Liver (tissue), 8 donors: ENCODE measurements at regions not wholly inside any gene's neighbourhood (a gene's known extent, or its start where the extent isn't known, plus 50 kb on each side); places are given as distances from the start of the nearest gene placed in this dataset.

Source experiments
- DNase-seq: peaks from one replicate; pipeline ENCODE4 v3.0.0-alpha.2; 2017; ENCODE audit warnings: low spot score
- H3K27ac ChIP-seq, 2 donors: one replicate each; pipeline ENCODE4 v1.7.0; 2013; ENCODE audit warnings: inconsistent platforms in 2 of 2, low read length in 2 of 2, control low read depth in 1 of 2, low read depth in 1 of 2, mild to moderate bottlenecking in 1 of 2
- H3K27me3 ChIP-seq, 4 donors: one replicate each; pipeline versions ENCODE4 v1.6.1 to v1.7.0; 2013; ENCODE audit warnings: low read length in 3 of 4, inconsistent platforms in 1 of 4, mild to moderate bottlenecking in 1 of 4, moderate library complexity in 1 of 4; ENCODE audit not compliant: control insufficient read depth in 4 of 4, insufficient read depth in 4 of 4
- H3K36me3 ChIP-seq, 4 donors: one replicate each; pipeline versions ENCODE4 v1.6.1 to v1.7.0; 2013; ENCODE audit warnings: low read length in 3 of 4, mild to moderate bottlenecking in 3 of 4, low read depth in 1 of 4, moderate library complexity in 1 of 4; ENCODE audit not compliant: control insufficient read depth in 4 of 4, insufficient read depth in 3 of 4
- H3K4me1 ChIP-seq, 4 donors: one replicate each; pipeline versions ENCODE4 v1.6.1 to v1.7.0; 2013; ENCODE audit warnings: low read length in 3 of 4, mild to moderate bottlenecking in 3 of 4, moderate library complexity in 1 of 4; ENCODE audit not compliant: control insufficient read depth in 4 of 4, insufficient read depth in 4 of 4
- H3K4me3 ChIP-seq, 3 donors: one replicate each; pipeline versions ENCODE4 v1.6.1 to v1.7.0; 2013; ENCODE audit warnings: low read length in 3 of 3, control low read depth in 1 of 3, low read depth in 1 of 3, mild to moderate bottlenecking in 1 of 3
- H3K9ac ChIP-seq, 2 donors: one replicate each; pipeline ENCODE4 v1.7.0; 2013; ENCODE audit warnings: low read length in 2 of 2, mild to moderate bottlenecking in 2 of 2, moderate library complexity in 2 of 2, control low read depth in 1 of 2, low read depth in 1 of 2
- H3K9me3 ChIP-seq, 4 donors: one replicate each; pipeline versions ENCODE4 v1.6.1 to v1.7.0; 2013; ENCODE audit warnings: low read length in 3 of 4; ENCODE audit not compliant: control insufficient read depth in 4 of 4
- ATF3 ChIP-seq: IDR thresholded peaks from 2 replicates; pipeline ENCODE4 v1.6.1; 2016; ENCODE audit warnings: antibody characterized with exemption
- CTCF ChIP-seq: fragments of 150-350 bp; IDR thresholded peaks from 2 replicates; pipeline ENCODE4 v1.5.1; 2017; ENCODE audit warnings: improper control_type of control experiment, low read depth, low read length; ENCODE audit not compliant: missing input control
- EGR1 ChIP-seq, 2 donors: IDR thresholded peaks; 2 replicates each; pipeline ENCODE4 v1.6.1; 2016 to 2018; ENCODE audit warnings: antibody characterized with exemption in 2 of 2, low read depth in 2 of 2
- FOXA1 ChIP-seq: IDR thresholded peaks from 2 replicates; pipeline ENCODE4 v1.6.1; 2016; ENCODE audit warnings: antibody characterized with exemption
- FOXA2 ChIP-seq: IDR thresholded peaks from 2 replicates; pipeline ENCODE4 v1.6.1; 2016; ENCODE audit warnings: antibody characterized with exemption
- GABPA ChIP-seq, 2 donors: IDR thresholded peaks in 1 of 2; conservative IDR thresholded peaks in 1 of 2; 2 replicates each; pipeline ENCODE4 v1.6.1; 2016; ENCODE audit warnings: antibody characterized with exemption in 2 of 2, mild to moderate bottlenecking in 1 of 2, moderate library complexity in 1 of 2
- HNF4A ChIP-seq, 2 donors: conservative IDR thresholded peaks; 2 replicates each; pipeline ENCODE4 v1.6.1; 2016; ENCODE audit warnings: antibody characterized with exemption in 2 of 2, mild to moderate bottlenecking in 2 of 2
- HNF4G ChIP-seq: IDR thresholded peaks from 2 replicates; pipeline ENCODE4 v1.6.1; 2016; ENCODE audit warnings: antibody characterized with exemption
- RAD21 ChIP-seq, 2 donors: IDR thresholded peaks; 2 replicates each; pipeline ENCODE4 v1.6.1; 2016; ENCODE audit warnings: antibody characterized with exemption in 2 of 2, mild to moderate bottlenecking in 2 of 2
- RXRA ChIP-seq, 2 donors: IDR thresholded peaks; 2 replicates each; pipeline ENCODE4 v1.6.1; 2017 to 2018; ENCODE audit warnings: antibody characterized with exemption in 2 of 2, mild to moderate bottlenecking in 1 of 2
- SP1 ChIP-seq: IDR thresholded peaks from 2 replicates; pipeline ENCODE4 v1.6.1; 2018; ENCODE audit warnings: antibody characterized with exemption, mild to moderate bottlenecking
- TAF1 ChIP-seq: conservative IDR thresholded peaks from 2 replicates; pipeline ENCODE4 v1.6.1; 2016; ENCODE audit warnings: antibody characterized with exemption, mild to moderate bottlenecking
- ZBTB33 ChIP-seq: IDR thresholded peaks from 2 replicates; pipeline ENCODE4 v1.6.1; 2016; ENCODE audit warnings: antibody characterized with exemption
- WGBS: extraction: QIAGEN DNeasy Blood & Tissue Kit; methylation state at CpG from one replicate; pipeline ENCODE4 v1.1.7; 2013; 5-methylcytosine and 5-hydroxymethylcytosine counted together
- TF ChIP-seq, protein P1 (sequence below): IDR thresholded peaks from 2 replicates; pipeline ENCODE4 v1.6.1; 2016; ENCODE audit warnings: antibody characterized with exemption
- donor health status: healthy.
- donor health status: healthy.
- donor health status: healthy.
- donor health status: healthy.
- donor health status: healthy.

- H3K9ac ChIP-seq = no peak overlapping the region
- H3K4me3 ChIP-seq = no peak overlapping the region
- H3K27me3 ChIP-seq = no peaks in the 10 kb centered on the region
- H3K9me3 ChIP-seq = peaks cover 0 to 13% (median 3%) of the 10 kb centered on the region in 4 donors
- no peak for DNase-seq
- TF ChIP-seq HNF4A (conservative IDR thresholded peaks at IDR 0.05) (no peak), ZBTB33 (no peak), FOXA1 (no peak), RAD21 (IDR thresholded peaks at IDR 0.05) (no peak)
- H3K4me1 ChIP-seq = no peaks in the 10 kb centered on the region
- H3K27ac ChIP-seq = no peak overlapping the region
- no peaks in the 10 kb centered on the region for H3K36me3 ChIP-seq
- 78% methylated on average over 6 of the region's 6 CpGs for WGBS
Observed at GRCh38 chr4:123705419-123705818, 308.8 kb downstream of the SPRY1 start.

DNA sequence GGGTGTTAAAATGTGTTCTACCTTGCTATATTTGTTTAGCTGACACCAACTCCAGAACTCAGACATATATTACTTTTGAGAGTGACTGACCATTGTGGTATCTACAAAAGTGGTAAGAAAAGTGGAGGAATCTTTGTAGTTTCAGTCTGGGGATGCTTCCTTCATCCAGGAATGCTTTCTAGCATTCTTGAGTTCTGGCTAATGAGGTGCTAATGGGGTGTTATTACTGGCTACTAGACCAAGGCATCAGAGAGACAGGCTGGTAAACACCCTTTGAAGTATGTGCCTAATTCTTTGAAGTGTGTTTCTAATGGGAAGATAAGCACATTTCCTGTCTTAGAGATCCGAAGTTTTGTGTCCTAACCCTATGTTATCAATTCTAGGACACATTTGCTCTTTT lies 310.4 kb downstream of the SPRY1 start:
- Histone ChIP-seq H3K27ac (no peak overlapping the region), H3K4me3 (no peak overlapping the region), H3K4me1 (no peaks in the 10 kb centered on the region), H3K9me3 (peaks cover 0 to 13% (median 3%) of the 10 kb centered on the region in 4 donors), H3K27me3 (no peaks in the 10 kb centered on the region), H3K9ac (no peak overlapping the region), H3K36me3 (no peaks in the 10 kb centered on the region)
- no peak for DNase-seq
- 44% methylated on average over 1 of the region's 1 CpG for WGBS
- TF ChIP-seq TAF1 (no peak), FOXA2 (no peak)
- TF ChIP-seq, protein P1, sequence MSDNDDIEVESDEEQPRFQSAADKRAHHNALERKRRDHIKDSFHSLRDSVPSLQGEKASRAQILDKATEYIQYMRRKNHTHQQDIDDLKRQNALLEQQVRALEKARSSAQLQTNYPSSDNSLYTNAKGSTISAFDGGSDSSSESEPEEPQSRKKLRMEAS = no peak

GRCh38 chr4:123708902-123709301 lies 312.3 kb downstream of the SPRY1 start:
- Histone ChIP-seq H3K9ac (no peak overlapping the region), H3K4me1 (no peaks in the 10 kb centered on the region), H3K9me3 (peaks cover 0 to 9% (median 3%) of the 10 kb centered on the region in 4 donors), H3K4me3 (no peak overlapping the region), H3K27ac (no peak overlapping the region), H3K36me3 (no peaks in the 10 kb centered on the region), H3K27me3 (no peaks in the 10 kb centered on the region)
- WGBS = 90% methylated on average over 2 of the region's 2 CpGs
- TF ChIP-seq HNF4G = no peak
- no peak for TF ChIP-seq ATF3
- no peak for TF ChIP-seq HNF4A (conservative IDR thresholded peaks at IDR 0.05)
- TF ChIP-seq GABPA (IDR thresholded peaks at IDR 0.05 in 1 of 2, conservative IDR thresholded peaks at IDR 0.05 in 1 of 2) = no peak
- TF ChIP-seq, protein P1 = no peak
- TF ChIP-seq RXRA (IDR thresholded peaks at IDR 0.05) = no peak
- TF ChIP-seq SP1 = no peak
- no peak for TF ChIP-seq CTCF
- no peak for TF ChIP-seq EGR1 (IDR thresholded peaks at IDR 0.05; ENCODE audit: low read depth in 2 of 2)
- TF ChIP-seq FOXA2 = no peak
- no peak for DNase-seq
